ENCODE measurements at regions not wholly inside any gene's neighbourhood (a gene's known extent, or its start where the extent isn't known, plus 50 kb on each side); places are given as distances from the start of the nearest gene placed in this dataset.

- no peak for DNase-seq
Observed at GRCh38 chr4:117447925-117448324, 362.5 kb upstream of the TRAM1L1 start.

- no peak for DNase-seq
Observed at GRCh38 chr4:117455088-117455487, 369.7 kb upstream of the TRAM1L1 start.

- no peak for DNase-seq
Observed at GRCh38 chr4:117466388-117466787, 381.0 kb upstream of the TRAM1L1 start.

GRCh38 chr4:117467404-117467803, 382.0 kb upstream of the TRAM1L1 start:
- DNase-seq = no peak

GRCh38 chr4:117474987-117475386, 389.6 kb upstream of the TRAM1L1 start:
- no peak for DNase-seq

- no peak for DNase-seq
Observed at GRCh38 chr4:117477925-117478324, 392.5 kb upstream of the TRAM1L1 start.

GRCh38 chr4:117478702-117479101, 393.3 kb upstream of the TRAM1L1 start:
- DNase-seq = no peak

- no peak for DNase-seq
Observed at GRCh38 chr4:117479673-117480072, 394.3 kb upstream of the TRAM1L1 start.

- DNase-seq = no peak
Observed at GRCh38 chr4:117481742-117482141, 396.4 kb upstream of the TRAM1L1 start.

GRCh38 chr4:117488692-117489091, 403.3 kb upstream of the TRAM1L1 start:
- DNase-seq = no peak

GRCh38 chr4:117489107-117489506, 403.7 kb upstream of the TRAM1L1 start:
- no peak for DNase-seq

GRCh38 chr4:117491516-117491915, 406.1 kb upstream of the TRAM1L1 start:
- no peak for DNase-seq

- DNase-seq = no peak
Observed at GRCh38 chr4:117495802-117496201, 410.4 kb upstream of the TRAM1L1 start.

- no peak for DNase-seq
Observed at GRCh38 chr4:117512414-117512813, 427.0 kb upstream of the TRAM1L1 start.

- DNase-seq = no peak
Observed at GRCh38 chr4:117514391-117515175, 429.2 kb upstream of the TRAM1L1 start.

- no peak for DNase-seq
Observed at GRCh38 chr4:117515921-117516320, 430.5 kb upstream of the TRAM1L1 start.

- no peak for DNase-seq
Observed at GRCh38 chr4:117527601-117528000, 442.2 kb upstream of the TRAM1L1 start.

GRCh38 chr4:117529401-117529800, 444.0 kb upstream of the TRAM1L1 start:
- no peak for DNase-seq

GRCh38 chr4:117533501-117533900, 448.1 kb upstream of the TRAM1L1 start:
- DNase-seq = no peak

- no peak for DNase-seq
Observed at GRCh38 chr4:117545039-117545438, 459.7 kb upstream of the TRAM1L1 start.

- DNase-seq = no peak
Observed at GRCh38 chr4:117549524-117549923, 464.1 kb upstream of the TRAM1L1 start.

- no peak for DNase-seq
Observed at GRCh38 chr4:117550085-117550484, 464.7 kb upstream of the TRAM1L1 start.

GRCh38 chr4:117560329-117560728, 474.0 kb upstream of the NDST3 start:
- DNase-seq = peak in 1 of 2 experiments; percentile 11

- DNase-seq = no peak
Observed at GRCh38 chr4:117574085-117574484, 460.2 kb upstream of the NDST3 start.

GRCh38 chr4:117575850-117576249, 458.4 kb upstream of the NDST3 start:
- DNase-seq = no peak

Measured in SW 1271 (cell line).